ENCODE measurements at regions not wholly inside any gene's neighbourhood (a gene's known extent, or its start where the extent isn't known, plus 50 kb on each side); places are given as distances from the start of the nearest gene placed in this dataset.

- TF ChIP-seq, protein P1, sequence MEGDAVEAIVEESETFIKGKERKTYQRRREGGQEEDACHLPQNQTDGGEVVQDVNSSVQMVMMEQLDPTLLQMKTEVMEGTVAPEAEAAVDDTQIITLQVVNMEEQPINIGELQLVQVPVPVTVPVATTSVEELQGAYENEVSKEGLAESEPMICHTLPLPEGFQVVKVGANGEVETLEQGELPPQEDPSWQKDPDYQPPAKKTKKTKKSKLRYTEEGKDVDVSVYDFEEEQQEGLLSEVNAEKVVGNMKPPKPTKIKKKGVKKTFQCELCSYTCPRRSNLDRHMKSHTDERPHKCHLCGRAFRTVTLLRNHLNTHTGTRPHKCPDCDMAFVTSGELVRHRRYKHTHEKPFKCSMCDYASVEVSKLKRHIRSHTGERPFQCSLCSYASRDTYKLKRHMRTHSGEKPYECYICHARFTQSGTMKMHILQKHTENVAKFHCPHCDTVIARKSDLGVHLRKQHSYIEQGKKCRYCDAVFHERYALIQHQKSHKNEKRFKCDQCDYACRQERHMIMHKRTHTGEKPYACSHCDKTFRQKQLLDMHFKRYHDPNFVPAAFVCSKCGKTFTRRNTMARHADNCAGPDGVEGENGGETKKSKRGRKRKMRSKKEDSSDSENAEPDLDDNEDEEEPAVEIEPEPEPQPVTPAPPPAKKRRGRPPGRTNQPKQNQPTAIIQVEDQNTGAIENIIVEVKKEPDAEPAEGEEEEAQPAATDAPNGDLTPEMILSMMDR (IDR thresholded peaks at IDR 0.05; ENCODE audit: low read length), result no peak
- TF ChIP-seq EZH2 (IDR thresholded peaks at IDR 0.05; ENCODE audit: borderline replicate concordance, low read length), result no peak
Measured at GRCh38 chr11:45435706-45436105, 149.6 kb upstream of the SYT13 start.
